Lung (tissue), 11 donors: ENCODE measurements at regions not wholly inside any gene's neighbourhood (a gene's known extent, or its start where the extent isn't known, plus 50 kb on each side); places are given as distances from the start of the nearest gene placed in this dataset.

ENCODE experiments used
- ATAC-seq: fragments of 200-7000 bp; cut with Tn5 transposase; one replicate; pipeline ENCODE4 v1.9.1; 2020; ENCODE audit warnings: moderate number of reproducible peaks; ENCODE audit not compliant: insufficient read depth, low FRiP score
- DNase-seq, 3 donors: peaks; one replicate each; pipeline ENCODE4 v3.0.0-alpha.2; 2013 to 2017
- H3K27ac ChIP-seq, 2 donors: one replicate each; pipeline ENCODE4 v1.5.1; 2013; ENCODE audit warnings: mild to moderate bottlenecking in 2 of 2, moderate library complexity in 2 of 2, control low read depth in 1 of 2, inconsistent platforms in 1 of 2, low read depth in 1 of 2, low read length in 1 of 2
- H3K27me3 ChIP-seq, 3 donors: one replicate each; pipeline ENCODE4 v1.5.1; 2013; ENCODE audit warnings: low read length in 2 of 3; ENCODE audit not compliant: control insufficient read depth in 3 of 3, insufficient read depth in 3 of 3
- H3K36me3 ChIP-seq, 4 donors: one replicate each; pipeline ENCODE4 v1.5.1; 2013; ENCODE audit warnings: low read length in 4 of 4, mild to moderate bottlenecking in 1 of 4, moderate library complexity in 1 of 4; ENCODE audit not compliant: control insufficient read depth in 4 of 4, insufficient read depth in 4 of 4
- H3K4me1 ChIP-seq, 5 donors: one replicate each; pipeline ENCODE4 v1.5.1; 2013; ENCODE audit warnings: low read length in 5 of 5, mild to moderate bottlenecking in 2 of 5, moderate library complexity in 1 of 5; ENCODE audit not compliant: control insufficient read depth in 5 of 5, insufficient read depth in 5 of 5
- H3K4me3 ChIP-seq: one replicate; pipeline ENCODE4 v1.5.1; 2013; ENCODE audit warnings: mild to moderate bottlenecking, control low read depth, moderate library complexity
- H3K9ac ChIP-seq, 2 donors: one replicate each; pipeline ENCODE4 v1.5.1; 2013; ENCODE audit warnings: low read length in 2 of 2, control low read depth in 1 of 2; ENCODE audit not compliant: insufficient read depth in 1 of 2
- H3K9me3 ChIP-seq, 4 donors: one replicate each; pipeline ENCODE4 v1.5.1; 2013; ENCODE audit warnings: low read length in 3 of 4, mild to moderate bottlenecking in 1 of 4, moderate library complexity in 1 of 4; ENCODE audit not compliant: control insufficient read depth in 4 of 4, insufficient read depth in 3 of 4
- WGBS, 2 donors: extraction: QIAGEN DNeasy Blood & Tissue Kit; methylation state at CpG; one replicate each; pipeline ENCODE4 v1.1.7; 2013; 5-methylcytosine and 5-hydroxymethylcytosine counted together
- TF ChIP-seq, protein P1 (sequence below): IDR thresholded peaks from 2 replicates; pipeline ENCODE4 v1.5.1; 2012; ENCODE audit warnings: mild to moderate bottlenecking; ENCODE audit errors: control extremely low read depth, extremely low read depth
- donor health status: control.
- donor health status: control.
- donor health status: Bipolar disorder and iron deficiency.
- donor health status: healthy.
- donor health status: DM: yes; HTN: yes; CAD: no.

DNA sequence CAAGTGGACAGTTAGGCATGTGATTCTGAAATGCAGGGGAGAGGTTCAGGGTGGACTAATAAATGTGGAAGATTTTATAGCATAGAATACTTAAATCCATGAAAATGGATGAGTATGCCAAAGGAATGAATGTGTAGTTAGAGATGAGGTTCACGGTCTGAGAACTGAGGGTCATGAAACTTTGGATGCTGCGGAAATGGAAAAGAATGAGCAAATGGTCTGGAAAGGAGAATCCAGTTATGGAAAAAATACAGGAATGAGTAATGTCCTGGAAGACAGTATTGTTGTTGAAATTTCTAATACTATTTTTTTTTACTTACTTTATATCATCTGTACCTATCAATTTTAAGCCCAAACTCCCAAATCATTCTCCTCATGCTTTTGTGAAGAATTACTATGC lies 2369.4 kb downstream of the MAT2B start:
- H3K9ac ChIP-seq: no peak overlapping the region
- ATAC-seq (no peak), DNase-seq (no peak)
- no peaks in the 10 kb centered on the region for H3K9me3 ChIP-seq
- no peaks in the 10 kb centered on the region for H3K27me3 ChIP-seq
- TF ChIP-seq, protein P1, sequence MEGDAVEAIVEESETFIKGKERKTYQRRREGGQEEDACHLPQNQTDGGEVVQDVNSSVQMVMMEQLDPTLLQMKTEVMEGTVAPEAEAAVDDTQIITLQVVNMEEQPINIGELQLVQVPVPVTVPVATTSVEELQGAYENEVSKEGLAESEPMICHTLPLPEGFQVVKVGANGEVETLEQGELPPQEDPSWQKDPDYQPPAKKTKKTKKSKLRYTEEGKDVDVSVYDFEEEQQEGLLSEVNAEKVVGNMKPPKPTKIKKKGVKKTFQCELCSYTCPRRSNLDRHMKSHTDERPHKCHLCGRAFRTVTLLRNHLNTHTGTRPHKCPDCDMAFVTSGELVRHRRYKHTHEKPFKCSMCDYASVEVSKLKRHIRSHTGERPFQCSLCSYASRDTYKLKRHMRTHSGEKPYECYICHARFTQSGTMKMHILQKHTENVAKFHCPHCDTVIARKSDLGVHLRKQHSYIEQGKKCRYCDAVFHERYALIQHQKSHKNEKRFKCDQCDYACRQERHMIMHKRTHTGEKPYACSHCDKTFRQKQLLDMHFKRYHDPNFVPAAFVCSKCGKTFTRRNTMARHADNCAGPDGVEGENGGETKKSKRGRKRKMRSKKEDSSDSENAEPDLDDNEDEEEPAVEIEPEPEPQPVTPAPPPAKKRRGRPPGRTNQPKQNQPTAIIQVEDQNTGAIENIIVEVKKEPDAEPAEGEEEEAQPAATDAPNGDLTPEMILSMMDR: no peak
- no peak overlapping the region for H3K27ac ChIP-seq
- WGBS, 2 donors: 69 to 88% methylated on average over 2 of the region's 2 CpGs
- no peak overlapping the region for H3K4me3 ChIP-seq
- no peaks in the 10 kb centered on the region for H3K36me3 ChIP-seq
- H3K4me1 ChIP-seq: no peaks in the 10 kb centered on the region

DNA sequence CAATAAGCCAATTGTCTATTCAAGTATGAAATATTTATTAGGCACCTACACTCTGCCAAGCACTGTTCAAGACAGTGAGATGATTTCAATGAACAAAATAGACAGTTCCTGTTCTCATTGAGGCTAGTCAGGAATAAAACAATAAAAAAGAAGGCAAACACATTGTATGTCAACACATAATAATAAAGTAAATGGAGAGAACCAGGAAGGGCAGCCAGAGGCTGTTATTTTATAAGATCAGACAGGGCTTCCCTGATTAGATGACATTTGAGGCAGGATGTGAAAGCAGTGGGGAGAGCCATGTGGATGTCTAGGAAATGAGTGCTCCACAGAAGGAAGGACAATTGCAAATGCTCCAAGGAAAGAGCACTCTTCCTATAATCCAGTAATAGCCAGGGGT lies 2371.1 kb downstream of the MAT2B start:
- H3K4me3 ChIP-seq: no peak overlapping the region
- H3K9ac ChIP-seq: no peak overlapping the region
- H3K4me1 ChIP-seq: no peaks in the 10 kb centered on the region
- no peaks in the 10 kb centered on the region for H3K27me3 ChIP-seq
- TF ChIP-seq, protein P1: no peak
- ATAC-seq: no peak
- no peak for DNase-seq
- H3K36me3 ChIP-seq: no peaks in the 10 kb centered on the region
- no peak overlapping the region for H3K27ac ChIP-seq
- no peaks in the 10 kb centered on the region for H3K9me3 ChIP-seq

DNA sequence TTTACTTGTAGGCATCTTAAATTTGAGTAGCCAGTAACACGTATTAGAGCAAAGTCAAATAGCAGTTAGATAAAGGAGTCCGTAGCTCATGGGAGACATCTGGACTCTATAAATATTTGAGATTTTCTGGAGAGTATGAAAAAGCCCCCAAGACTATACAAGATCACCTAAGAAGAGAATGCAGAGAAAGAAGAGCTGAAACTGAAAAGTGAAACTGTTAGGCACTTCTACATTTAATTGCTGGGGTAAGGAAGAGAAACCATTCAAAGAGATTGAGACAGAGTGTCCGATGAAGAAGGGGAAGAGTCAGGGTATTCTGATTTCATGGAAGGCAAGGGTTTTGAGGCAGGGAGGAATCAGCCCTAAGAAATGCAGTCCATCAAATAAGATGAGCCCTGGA lies 2372.1 kb downstream of the MAT2B start:
- Histone ChIP-seq H3K9ac (no peak overlapping the region), H3K27ac (no peak overlapping the region), H3K27me3 (no peaks in the 10 kb centered on the region), H3K4me1 (no peaks in the 10 kb centered on the region), H3K36me3 (no peaks in the 10 kb centered on the region), H3K9me3 (no peaks in the 10 kb centered on the region), H3K4me3 (no peak overlapping the region)
- 87 to 91% methylated on average over 3 of the region's 3 CpGs for WGBS, 2 donors
- no peak for DNase-seq
- ATAC-seq: no peak
- TF ChIP-seq, protein P1: no peak

DNA sequence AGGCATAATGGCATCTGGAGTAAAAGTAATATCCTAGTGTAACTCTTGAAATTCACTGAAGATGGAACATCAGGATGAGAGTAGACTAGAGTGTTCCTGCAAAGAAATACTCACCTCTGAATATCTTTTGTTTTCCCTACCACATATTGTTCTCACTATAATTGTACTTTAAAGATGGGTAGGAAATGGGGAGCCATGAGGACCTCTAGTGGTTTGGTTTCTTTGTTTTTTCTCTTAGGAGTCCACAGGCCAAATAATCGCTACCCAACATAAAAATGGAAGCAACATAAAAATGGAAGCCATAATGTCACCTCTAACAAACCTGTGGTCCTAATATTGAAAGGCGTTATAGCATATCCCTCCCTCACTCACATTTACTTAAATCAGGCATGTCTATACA lies 2375.8 kb downstream of the MAT2B start:
- ATAC-seq (no peak), DNase-seq (no peak)
- Histone ChIP-seq H3K9me3 (no peaks in the 10 kb centered on the region), H3K4me3 (no peak overlapping the region), H3K27me3 (no peaks in the 10 kb centered on the region), H3K27ac (no peak overlapping the region), H3K36me3 (no peaks in the 10 kb centered on the region), H3K4me1 (no peaks in the 10 kb centered on the region), H3K9ac (no peak overlapping the region)
- 84 to 87% methylated on average over 2 of the region's 2 CpGs for WGBS, 2 donors
- TF ChIP-seq, protein P1: no peak
